D721Med (cell line): ENCODE measurements at regions not wholly inside any gene's neighbourhood (a gene's known extent, or its start where the extent isn't known, plus 50 kb on each side); places are given as distances from the start of the nearest gene placed in this dataset.

Experiments
- DNase-seq: peaks from one replicate; pipeline ENCODE4 v3.0.0; 2011; ENCODE audit warnings: low spot score; ENCODE audit not compliant: insufficient read length
- FAIRE-seq: peaks from 2 replicates; lab custom pipeline; 2011; peaks lifted over from hg19 to GRCh38; lab: Jason Lieb, UNC
- TF ChIP-seq, protein P1 (sequence below): IDR thresholded peaks from 2 replicates; pipeline ENCODE4 v1.5.1; 2012; ENCODE audit warnings: mild to moderate bottlenecking, control low read depth; ENCODE audit not compliant: insufficient read depth; ENCODE audit errors: missing control alignments

DNA sequence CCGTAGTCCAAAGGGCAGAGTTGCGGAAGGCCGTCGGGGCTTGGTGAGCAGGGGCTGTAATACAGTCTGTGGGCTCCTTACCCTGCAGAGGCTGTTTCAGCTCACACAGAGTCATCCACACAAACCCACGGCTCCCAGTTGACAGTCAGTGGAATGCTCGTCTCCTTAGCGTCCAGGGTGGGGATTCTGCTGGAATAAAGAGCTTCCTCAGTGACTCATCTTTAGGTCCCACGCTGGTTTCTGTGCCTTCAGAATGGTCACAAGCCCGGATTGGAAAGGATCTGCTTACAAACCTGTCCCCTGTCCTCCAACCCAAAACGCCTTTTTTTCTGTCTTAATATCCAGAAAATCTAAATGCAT, 201.3 kb upstream of the TPM1 start:
- TF ChIP-seq, protein P1, sequence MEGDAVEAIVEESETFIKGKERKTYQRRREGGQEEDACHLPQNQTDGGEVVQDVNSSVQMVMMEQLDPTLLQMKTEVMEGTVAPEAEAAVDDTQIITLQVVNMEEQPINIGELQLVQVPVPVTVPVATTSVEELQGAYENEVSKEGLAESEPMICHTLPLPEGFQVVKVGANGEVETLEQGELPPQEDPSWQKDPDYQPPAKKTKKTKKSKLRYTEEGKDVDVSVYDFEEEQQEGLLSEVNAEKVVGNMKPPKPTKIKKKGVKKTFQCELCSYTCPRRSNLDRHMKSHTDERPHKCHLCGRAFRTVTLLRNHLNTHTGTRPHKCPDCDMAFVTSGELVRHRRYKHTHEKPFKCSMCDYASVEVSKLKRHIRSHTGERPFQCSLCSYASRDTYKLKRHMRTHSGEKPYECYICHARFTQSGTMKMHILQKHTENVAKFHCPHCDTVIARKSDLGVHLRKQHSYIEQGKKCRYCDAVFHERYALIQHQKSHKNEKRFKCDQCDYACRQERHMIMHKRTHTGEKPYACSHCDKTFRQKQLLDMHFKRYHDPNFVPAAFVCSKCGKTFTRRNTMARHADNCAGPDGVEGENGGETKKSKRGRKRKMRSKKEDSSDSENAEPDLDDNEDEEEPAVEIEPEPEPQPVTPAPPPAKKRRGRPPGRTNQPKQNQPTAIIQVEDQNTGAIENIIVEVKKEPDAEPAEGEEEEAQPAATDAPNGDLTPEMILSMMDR, result no peak

DNA sequence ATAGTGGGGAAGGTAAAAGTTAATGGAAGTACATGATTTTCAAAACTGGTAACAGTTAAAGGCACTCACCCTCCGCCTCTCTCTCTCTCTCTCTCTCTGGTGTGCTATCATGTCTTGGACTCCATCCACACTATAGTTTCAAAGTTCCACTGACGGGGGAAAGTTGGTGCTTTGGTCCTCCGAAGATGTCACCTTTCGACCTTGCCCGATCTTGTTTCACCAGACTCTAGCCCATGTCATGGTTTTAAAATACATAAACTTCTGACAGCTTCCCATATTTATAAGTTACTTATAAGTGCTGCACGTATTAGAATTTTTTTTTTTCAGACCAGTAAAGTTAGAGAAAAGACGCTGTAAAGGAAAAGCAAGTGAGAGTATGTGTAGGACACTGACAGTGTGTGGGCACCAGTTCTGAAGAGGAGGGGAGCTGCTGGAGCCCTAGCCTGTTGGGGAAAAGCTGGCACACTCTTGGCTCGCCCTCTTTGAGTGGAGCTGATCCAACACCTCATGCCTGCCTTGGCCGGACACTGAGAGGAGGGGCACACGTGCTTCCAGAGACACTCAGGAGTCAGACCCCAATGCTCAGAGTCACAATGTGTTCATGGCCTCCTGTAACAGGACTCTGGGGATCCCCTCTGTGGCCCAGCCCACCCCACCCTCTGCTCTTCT, 200.5 kb upstream of the TPM1 start:
- FAIRE-seq (no peak), DNase-seq (no peak)
- TF ChIP-seq, protein P1, result no peak

More for the DNA sequence above, 201.3 kb upstream of the TPM1 start:
- no peak for FAIRE-seq
- DNase-seq, result no peak

DNA sequence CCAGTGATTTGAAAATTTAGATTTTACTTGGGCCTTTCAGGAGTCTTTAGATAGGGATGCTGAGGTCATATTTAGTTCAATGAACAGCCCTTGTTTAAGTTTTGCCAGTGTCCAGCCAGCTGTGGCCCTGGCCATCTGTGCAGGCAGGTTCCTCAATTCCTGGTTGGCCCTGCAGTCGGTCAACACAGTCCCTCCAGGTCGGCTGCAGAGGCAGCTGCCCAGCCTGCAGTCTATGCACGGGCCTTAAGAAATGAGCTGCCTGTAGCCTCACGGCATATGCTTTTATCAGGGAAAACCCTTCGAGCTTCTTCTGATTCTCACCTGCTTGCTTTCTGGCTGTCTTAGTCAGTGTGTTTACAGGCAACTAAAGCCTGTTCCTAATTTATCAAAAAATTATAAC, 199.2 kb upstream of the TPM1 start:
- no peak for FAIRE-seq
- TF ChIP-seq, protein P1, result no peak
- no peak for DNase-seq

DNA sequence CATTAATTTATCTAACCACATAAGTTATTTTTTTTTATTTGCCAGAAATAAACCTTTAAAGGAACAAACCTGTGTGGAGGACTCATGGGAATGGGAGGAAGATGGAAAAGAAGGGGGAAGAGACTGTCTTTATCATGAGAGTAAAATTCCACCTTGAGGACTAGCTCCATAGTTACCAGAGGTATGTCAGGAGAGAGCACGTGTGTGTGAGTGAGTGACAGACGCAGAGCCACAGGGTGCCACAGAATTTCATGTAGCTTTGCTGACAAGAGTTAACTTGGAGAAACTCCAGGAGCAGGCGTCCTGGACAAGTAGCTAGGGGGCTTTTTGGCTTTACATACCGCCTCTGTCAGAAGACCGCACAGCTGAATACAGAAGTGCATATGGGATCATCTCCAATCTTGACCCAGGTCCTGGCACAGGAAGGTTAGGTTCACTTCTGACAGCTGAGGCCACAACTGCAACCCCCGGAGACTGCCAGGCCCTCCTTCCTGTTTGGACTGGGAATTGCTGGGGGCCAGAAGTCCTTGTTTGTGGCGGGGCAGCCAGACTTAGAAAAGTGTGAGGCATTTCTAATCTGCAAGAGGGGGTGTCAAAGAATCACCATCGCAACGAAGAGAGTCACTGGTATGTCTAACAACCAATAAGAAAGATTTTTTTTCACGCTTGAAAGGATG, 197.8 kb upstream of the TPM1 start:
- TF ChIP-seq, protein P1, result no peak
- DNase-seq (no peak), FAIRE-seq (no peak)

DNA sequence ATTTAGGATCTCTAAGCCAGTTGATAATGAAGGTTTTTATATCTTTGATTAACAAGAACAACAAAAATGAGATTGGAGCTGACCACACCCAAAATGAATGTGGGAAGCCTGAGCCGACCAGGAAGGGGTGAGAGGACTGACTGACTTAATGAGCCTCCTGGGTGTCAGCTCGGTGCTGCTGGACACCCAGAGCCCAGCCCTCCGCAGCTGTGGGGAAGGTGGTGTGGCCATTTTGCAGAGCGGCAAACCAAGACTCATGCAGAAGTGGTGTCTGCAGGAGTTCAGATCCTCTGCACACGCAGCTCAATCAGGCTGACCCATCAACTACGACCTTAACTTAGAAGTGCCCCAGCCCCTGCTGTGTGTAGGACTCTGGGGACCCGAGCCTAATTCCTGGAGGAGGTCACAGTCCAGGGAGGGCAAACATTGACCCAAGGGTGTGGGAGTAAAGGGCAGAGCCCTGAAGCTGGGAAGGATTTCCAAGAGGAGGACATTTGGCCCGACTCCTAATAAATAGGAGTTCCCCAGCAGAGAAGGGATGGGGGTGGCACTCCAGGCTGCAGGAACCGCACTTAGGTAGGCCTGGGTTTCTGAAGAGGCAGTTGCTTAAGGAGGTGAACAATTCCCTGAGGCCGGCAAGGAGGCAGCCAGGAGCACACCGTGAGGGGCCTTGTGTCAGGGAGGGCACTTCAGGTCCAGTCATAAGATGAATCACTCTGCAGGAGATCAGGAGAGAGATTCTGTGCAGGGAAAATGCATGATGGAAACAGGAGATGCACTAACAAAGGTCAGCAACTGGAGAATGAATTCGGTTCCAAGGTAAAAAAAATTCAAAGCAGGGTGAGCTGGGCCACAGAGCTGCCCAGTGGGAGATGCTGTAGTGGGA, 197.1 kb upstream of the TPM1 start:
- FAIRE-seq (no peak), DNase-seq (no peak)
- TF ChIP-seq, protein P1, result no peak

DNA sequence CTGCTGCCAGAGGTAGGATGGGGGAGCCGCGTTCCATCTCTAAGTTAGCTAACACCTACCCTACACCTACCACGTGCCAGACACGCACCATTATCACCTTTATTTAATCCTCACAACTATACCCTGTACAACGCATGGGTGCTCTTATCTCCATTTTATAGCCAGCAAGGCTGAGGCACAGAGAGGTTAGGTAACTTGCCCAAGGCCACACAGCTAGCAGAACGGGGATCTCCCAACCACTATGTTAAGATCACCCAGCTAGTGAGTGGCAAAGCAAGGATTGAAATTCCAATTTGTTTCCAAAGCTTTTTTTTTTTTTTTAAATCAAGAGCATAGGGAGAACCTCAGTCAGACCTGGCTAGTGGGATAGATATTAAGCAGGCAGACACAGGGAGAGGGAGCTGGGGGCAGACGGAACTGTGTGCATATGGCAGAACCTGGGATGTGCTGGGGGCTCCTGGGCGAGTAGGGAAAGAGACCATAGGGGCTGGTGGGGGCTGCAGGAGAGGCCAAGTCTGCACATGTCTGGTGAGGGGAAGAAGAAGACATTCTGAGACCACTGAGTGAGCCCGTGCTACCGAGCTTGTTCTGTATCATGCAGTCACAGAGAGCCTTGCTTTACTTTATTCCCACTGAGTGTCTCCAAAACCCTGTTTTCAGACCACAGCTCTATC, 196.3 kb upstream of the TPM1 start:
- DNase-seq (no peak), FAIRE-seq (no peak)
- TF ChIP-seq, protein P1, result no peak
